AG09309 (cell line): ENCODE measurements at regions not wholly inside any gene's neighbourhood (a gene's known extent, or its start where the extent isn't known, plus 50 kb on each side); places are given as distances from the start of the nearest gene placed in this dataset.

Source experiments
- DNase-seq: peaks from one replicate; pipeline ENCODE4 v3.0.0-alpha.2; 2010; ENCODE audit warnings: low read depth
- H3K4me3 ChIP-seq: 2 replicates; pipeline ENCODE4 v1.5.1; 2011; ENCODE audit warnings: mild to moderate bottlenecking, low read depth, low read length, moderate library complexity; ENCODE audit not compliant: control insufficient read depth
- TF ChIP-seq, protein P1 (sequence below): IDR thresholded peaks from 2 replicates; pipeline ENCODE4 v1.5.1; 2011; ENCODE audit warnings: mild to moderate bottlenecking, low read depth, low read length, inconsistent platforms; ENCODE audit not compliant: insufficient read depth, control insufficient read depth; ENCODE audit errors: missing control alignments

DNA sequence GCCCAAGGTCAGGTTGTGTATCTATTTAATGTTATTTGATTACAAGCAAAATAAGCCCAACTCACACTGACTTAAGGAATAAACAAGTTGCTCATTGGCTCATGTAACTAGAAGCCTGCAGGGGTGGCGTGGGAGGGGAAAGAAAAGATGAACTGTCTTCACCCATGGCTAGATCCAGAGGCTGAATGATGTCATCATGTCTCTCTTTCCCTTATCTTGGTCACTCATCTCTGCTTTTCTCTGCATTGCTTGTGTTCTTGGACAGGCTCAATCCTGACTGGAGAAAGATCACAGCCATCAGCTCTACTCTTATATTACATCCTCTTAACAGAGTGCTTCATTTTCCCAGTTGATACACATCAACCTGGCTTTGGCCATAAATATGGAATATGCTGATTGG, 290.0 kb upstream of the DIAPH2 start:
- TF ChIP-seq, protein P1, sequence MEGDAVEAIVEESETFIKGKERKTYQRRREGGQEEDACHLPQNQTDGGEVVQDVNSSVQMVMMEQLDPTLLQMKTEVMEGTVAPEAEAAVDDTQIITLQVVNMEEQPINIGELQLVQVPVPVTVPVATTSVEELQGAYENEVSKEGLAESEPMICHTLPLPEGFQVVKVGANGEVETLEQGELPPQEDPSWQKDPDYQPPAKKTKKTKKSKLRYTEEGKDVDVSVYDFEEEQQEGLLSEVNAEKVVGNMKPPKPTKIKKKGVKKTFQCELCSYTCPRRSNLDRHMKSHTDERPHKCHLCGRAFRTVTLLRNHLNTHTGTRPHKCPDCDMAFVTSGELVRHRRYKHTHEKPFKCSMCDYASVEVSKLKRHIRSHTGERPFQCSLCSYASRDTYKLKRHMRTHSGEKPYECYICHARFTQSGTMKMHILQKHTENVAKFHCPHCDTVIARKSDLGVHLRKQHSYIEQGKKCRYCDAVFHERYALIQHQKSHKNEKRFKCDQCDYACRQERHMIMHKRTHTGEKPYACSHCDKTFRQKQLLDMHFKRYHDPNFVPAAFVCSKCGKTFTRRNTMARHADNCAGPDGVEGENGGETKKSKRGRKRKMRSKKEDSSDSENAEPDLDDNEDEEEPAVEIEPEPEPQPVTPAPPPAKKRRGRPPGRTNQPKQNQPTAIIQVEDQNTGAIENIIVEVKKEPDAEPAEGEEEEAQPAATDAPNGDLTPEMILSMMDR, result no peak
- no peak overlapping the region for H3K4me3 ChIP-seq
- DNase-seq, result no peak

DNA sequence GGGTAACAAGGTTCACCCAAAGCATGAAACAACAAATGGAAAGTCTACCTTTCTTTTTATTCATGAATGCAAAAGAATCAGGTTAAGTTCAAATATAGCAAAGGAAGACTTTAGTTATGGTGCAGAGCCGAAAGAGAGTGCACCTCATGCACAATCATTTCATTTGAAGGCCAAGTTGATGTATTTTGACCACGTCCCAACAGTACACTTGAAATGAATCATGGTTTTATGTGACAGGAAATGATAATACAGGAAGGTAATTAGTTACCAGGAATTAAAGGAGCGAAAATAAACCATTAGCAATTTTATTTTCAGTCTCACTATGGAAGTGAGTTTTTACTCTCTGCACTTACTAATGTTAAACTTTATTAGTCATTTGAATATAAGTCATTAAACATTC, 281.2 kb upstream of the DIAPH2 start:
- no peak overlapping the region for H3K4me3 ChIP-seq
- TF ChIP-seq, protein P1, result no peak
- no peak for DNase-seq

DNA sequence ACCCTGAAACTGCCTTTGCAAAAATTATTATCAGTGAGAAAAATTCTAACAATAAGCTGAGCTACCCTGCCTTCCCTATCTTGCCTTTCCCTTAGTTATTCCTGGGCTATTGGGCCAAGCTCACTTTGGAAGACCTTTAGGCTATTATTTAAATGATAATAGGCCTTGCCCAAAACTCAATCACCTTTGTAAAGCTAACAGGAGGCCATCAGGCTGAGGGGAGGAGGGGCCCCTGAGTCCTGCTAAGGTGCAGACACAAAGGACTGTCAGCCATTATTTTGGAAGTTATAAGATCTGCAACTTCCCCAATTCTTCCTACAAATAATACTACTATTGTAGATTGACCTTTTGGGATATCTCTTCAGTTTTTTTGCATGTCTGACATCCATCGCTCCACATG, 278.8 kb upstream of the DIAPH2 start:
- TF ChIP-seq, protein P1, result no peak
- no peak overlapping the region for H3K4me3 ChIP-seq
- DNase-seq, result no peak

DNA sequence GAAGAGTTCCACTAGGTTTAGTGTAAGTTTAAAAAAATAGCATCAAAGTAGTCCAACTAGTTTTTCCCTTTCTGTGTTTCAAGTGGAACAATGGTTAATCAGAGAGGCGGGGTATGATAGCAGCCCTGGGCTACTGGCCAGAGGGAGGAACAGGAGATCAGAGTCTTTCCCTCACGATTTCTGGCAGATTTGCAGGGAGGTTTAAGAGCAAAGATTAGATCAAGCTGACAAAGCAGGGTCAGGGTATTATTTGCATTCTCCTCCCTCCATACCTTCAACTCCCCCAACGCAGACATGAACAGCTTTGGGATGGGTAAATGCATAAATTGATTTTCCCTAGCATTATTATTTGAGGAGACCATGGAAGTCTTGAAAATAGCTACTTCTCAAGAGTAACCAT, 277.6 kb upstream of the DIAPH2 start:
- TF ChIP-seq, protein P1, result no peak
- no peak for DNase-seq
- no peak overlapping the region for H3K4me3 ChIP-seq

DNA sequence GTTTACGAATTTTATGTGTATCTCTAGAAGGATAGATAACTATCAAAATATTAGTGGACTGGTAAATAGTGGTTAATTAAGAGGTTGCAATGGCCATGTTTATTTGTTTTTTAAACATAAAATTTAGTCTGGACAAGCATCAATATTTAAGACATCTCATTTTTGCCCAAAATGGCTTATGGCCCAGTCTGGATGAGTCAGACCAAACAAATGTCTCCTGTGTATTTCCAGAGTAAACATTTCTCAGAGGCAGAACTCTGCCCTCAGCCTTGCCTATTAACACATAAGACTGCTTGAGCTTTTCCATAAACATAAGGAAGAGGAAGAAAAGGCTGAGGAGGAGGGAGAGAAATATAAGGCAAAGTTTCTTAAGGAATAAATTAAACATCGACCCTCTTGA, 277.1 kb upstream of the DIAPH2 start:
- peak; percentile 16 for DNase-seq
- TF ChIP-seq, protein P1, result no peak
- H3K4me3 ChIP-seq, result no peak overlapping the region

DNA sequence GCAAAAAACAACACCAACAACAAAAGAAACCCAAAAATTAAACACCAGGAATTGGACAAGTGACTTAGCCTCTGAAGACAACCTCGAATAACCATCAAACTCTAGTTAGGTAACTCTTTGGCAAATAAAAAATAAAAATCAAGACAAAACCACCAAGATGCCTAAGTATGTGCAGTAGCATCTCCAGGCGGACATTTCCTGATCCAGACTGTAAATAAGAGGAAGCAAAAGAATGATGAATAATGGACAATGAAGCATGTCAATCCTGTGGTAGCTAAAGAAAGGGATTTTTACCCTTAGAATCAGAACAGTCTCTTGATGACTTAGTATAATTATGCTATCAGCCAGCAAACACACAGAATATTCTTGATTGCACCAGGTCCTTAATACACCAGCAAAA, 276.7 kb upstream of the DIAPH2 start:
- TF ChIP-seq, protein P1, result no peak
- DNase-seq, result no peak
- H3K4me3 ChIP-seq, result no peak overlapping the region

DNA sequence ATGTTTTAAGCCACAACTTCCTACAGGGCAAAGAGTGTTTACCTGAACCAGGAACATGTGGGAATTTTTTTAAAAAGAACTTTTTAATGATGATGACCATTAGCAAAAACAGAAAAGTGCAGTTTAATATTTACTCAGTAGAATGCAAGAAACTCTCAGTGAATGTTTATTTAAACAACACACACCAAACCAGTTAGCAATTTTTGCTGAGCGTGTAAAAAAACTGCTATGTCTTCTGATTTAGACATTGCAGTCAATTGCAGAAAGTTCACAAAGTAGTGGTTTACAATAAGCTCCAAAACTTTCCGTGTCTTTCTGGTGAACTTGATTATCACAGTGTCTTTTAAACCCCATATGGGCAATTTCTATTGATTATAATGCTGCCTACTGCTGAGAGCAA, 273.7 kb upstream of the DIAPH2 start:
- TF ChIP-seq, protein P1, result no peak
- DNase-seq, result no peak
- H3K4me3 ChIP-seq, result no peak overlapping the region
